HEK293 (cell line): ENCODE measurements at regions not wholly inside any gene's neighbourhood (a gene's known extent, or its start where the extent isn't known, plus 50 kb on each side); places are given as distances from the start of the nearest gene placed in this dataset.
"Not testable (repeated sequence)": the region's sequence is repeated elsewhere in the genome, so short reads cannot be mapped to it uniquely, and the experiment has no call there.

Source experiments
- CTCF ChIA-PET: fragments of 350-600 bp; formaldehyde crosslinking; extraction: SDS; loops from one replicate; lab custom pipeline; 2021; ENCODE audit warnings: antibody characterized with exemption; lab: Yijun Ruan, JAX
- POLR2A ChIA-PET: fragments of 300-600 bp; formaldehyde crosslinking; extraction: SDS; loops from one replicate; lab custom pipeline; 2020; ENCODE audit warnings: antibody characterized with exemption, inconsistent platforms; lab: Yijun Ruan, JAX
- H3K27ac ChIP-seq: fragments of 200-500 bp; sonication (Bioruptor generic); 2 replicates; pipeline ENCODE4 v1.5.1; 2014; ENCODE audit warnings: low read depth, low read length, control low read depth, inconsistent platforms; ENCODE audit errors: extremely low read depth
- H3K36me3 ChIP-seq, 2 experiments: fragments of 200-500 bp in 1 of 2; sonication (Bioruptor generic) in 1 of 2; 1 replicate in 1 of 2; 2 replicates in 1 of 2; pipeline ENCODE4 v1.5.1; 2014 to 2017; ENCODE audit warnings: inconsistent platforms in 2 of 2, low read length in 2 of 2; ENCODE audit not compliant: control insufficient read depth in 2 of 2, insufficient read depth in 1 of 2
- H3K4me1 ChIP-seq: fragments of 200-500 bp; sonication (Bioruptor generic); 2 replicates; pipeline ENCODE4 v1.5.1; 2014; ENCODE audit warnings: mild to moderate bottlenecking, low read length, inconsistent platforms; ENCODE audit not compliant: control insufficient read depth, insufficient read depth
- H3K4me3 ChIP-seq: 2 replicates; pipeline ENCODE4 v1.5.1; 2011; ENCODE audit warnings: low read depth, mild to moderate bottlenecking, control low read depth, low read length, moderate library complexity
- H3K9me3 ChIP-seq: fragments of 200-500 bp; sonication (Bioruptor generic); 2 replicates; pipeline ENCODE4 v1.5.1; 2014; ENCODE audit warnings: low read depth, low read length, inconsistent platforms; ENCODE audit not compliant: control insufficient read depth, insufficient read depth
- TRIM28 ChIP-seq: IDR thresholded peaks from 2 replicates; pipeline ENCODE4 v1.6.1; 2011; ENCODE audit warnings: low read length, control low read depth, borderline replicate concordance
- ZNF121 ChIP-seq: fragments of 450-650 bp; formaldehyde crosslinking; IDR thresholded peaks from 2 replicates; pipeline ENCODE4 v1.5.1; 2016; ENCODE audit warnings: missing biosample characterization, missing genetic modification characterization
- ZNF133 ChIP-seq: fragments of 450-650 bp; formaldehyde crosslinking; IDR thresholded peaks from 2 replicates; pipeline ENCODE4 v1.5.1; 2016; ENCODE audit warnings: missing biosample characterization, missing genetic modification characterization
- ZNF146 ChIP-seq: fragments of 450-650 bp; formaldehyde crosslinking; IDR thresholded peaks from 2 replicates; pipeline ENCODE4 v1.5.1; 2016; ENCODE audit warnings: missing biosample characterization, missing genetic modification characterization
- ZNF174 ChIP-seq: fragments of 450-650 bp; formaldehyde crosslinking; IDR thresholded peaks from 2 replicates; pipeline ENCODE4 v1.5.0; 2017; ENCODE audit warnings: missing biosample characterization, mild to moderate bottlenecking, missing genetic modification characterization
- ZNF18 ChIP-seq: fragments of 450-650 bp; formaldehyde crosslinking; IDR thresholded peaks from 2 replicates; pipeline ENCODE4 v1.5.1; 2016; ENCODE audit warnings: missing biosample characterization, missing genetic modification characterization
- ZNF24 ChIP-seq: fragments of 450-650 bp; formaldehyde crosslinking; IDR thresholded peaks from 2 replicates; pipeline ENCODE4 v1.5.1; 2016; ENCODE audit warnings: missing biosample characterization, missing genetic modification characterization
- ZNF341 ChIP-seq: fragments of 450-650 bp; formaldehyde crosslinking; IDR thresholded peaks from 2 replicates; pipeline ENCODE4; 2016; ENCODE audit warnings: low read depth, missing biosample characterization, missing genetic modification characterization
- ZNF521 ChIP-seq: fragments of 450-650 bp; formaldehyde crosslinking; IDR thresholded peaks from 2 replicates; pipeline ENCODE4 v1.5.1; 2017; ENCODE audit warnings: missing biosample characterization, mild to moderate bottlenecking, missing genetic modification characterization
- ZNF639 ChIP-seq: fragments of 450-650 bp; formaldehyde crosslinking; IDR thresholded peaks from 2 replicates; pipeline ENCODE4 v1.5.1; 2016; ENCODE audit warnings: missing biosample characterization, missing genetic modification characterization

- TF ChIP-seq ZNF341, result no peak
Measured at GRCh38 chr15:34642247-34642646, 58.8 kb upstream of the GOLGA8B start (continued).

- ChIA-PET POLR2A (no interaction called here), CTCF (interaction anchor here (0.6 kb wide), 1 partner anchor 342 kb away, joined by 3 read pairs; no protein-coding TSS in a partner anchor)
- no peak for TF ChIP-seq ZNF639 (tag by site-specific recombination)
- 0 out of 2 replicates have a peak, but pooled peaks have one; percentile 28 for TF ChIP-seq ZNF121
- H3K4me1 ChIP-seq, result no peaks in the 10 kb centered on the region
- no peaks in the 10 kb centered on the region for H3K9me3 ChIP-seq
- no peak overlapping the region for H3K27ac ChIP-seq
- no peaks in the 10 kb centered on the region for H3K36me3 ChIP-seq
- no peak overlapping the region for H3K4me3 ChIP-seq
Measured at GRCh38 chr15:34640661-34641060, 57.2 kb upstream of the GOLGA8B start.

GRCh38 chr15:34637305-34637704 is 53.9 kb upstream of the GOLGA8B start:
- POLR2A ChIA-PET, result no interaction called here

GRCh38 chr15:34633602-34634001 is 50.2 kb upstream of the GOLGA8B start:
- CTCF ChIA-PET, H3K4me3 ChIP-seq, H3K9me3 ChIP-seq, POLR2A ChIA-PET, H3K4me1 ChIP-seq, H3K36me3 ChIP-seq, H3K27ac ChIP-seq: not testable (repeated sequence)
- TF ChIP-seq ZNF146, result peak; percentile 70; the same call in 1 of the 2 replicates

More at GRCh38 chr15:34637305-34637704, 53.9 kb upstream of the GOLGA8B start:
- CTCF ChIA-PET, result no interaction called here
- Histone ChIP-seq H3K36me3 (no peaks in the 10 kb centered on the region), H3K9me3 (no peaks in the 10 kb centered on the region), H3K27ac (no peak overlapping the region), H3K4me3 (no peak overlapping the region), H3K4me1 (no peaks in the 10 kb centered on the region)
- TF ChIP-seq ZNF18 (tag by site-specific recombination) (no peak), TRIM28 (no peak), ZNF24 (no peak), ZNF521 (no peak), ZNF133 (no peak), ZNF174 (tag by site-specific recombination) (no peak)
